GM19438 (cell line): ENCODE measurements at regions not wholly inside any gene's neighbourhood (a gene's known extent, or its start where the extent isn't known, plus 50 kb on each side); places are given as distances from the start of the nearest gene placed in this dataset.
"Not testable (repeated sequence)": the region's sequence is repeated elsewhere in the genome, so short reads cannot be mapped to it uniquely, and the experiment has no call there.

Experiments
- ATAC-seq: cut with Tn5 transposase; IDR thresholded peaks from one replicate; pipeline ENCODE4 v1.9.1; 2021; ENCODE audit warnings: low read depth; ENCODE audit not compliant: unreplicated experiment

GRCh38 chr5:75856056-75856455 is 138.8 kb upstream of the POC5 start:
- ATAC-seq: no peak

DNA sequence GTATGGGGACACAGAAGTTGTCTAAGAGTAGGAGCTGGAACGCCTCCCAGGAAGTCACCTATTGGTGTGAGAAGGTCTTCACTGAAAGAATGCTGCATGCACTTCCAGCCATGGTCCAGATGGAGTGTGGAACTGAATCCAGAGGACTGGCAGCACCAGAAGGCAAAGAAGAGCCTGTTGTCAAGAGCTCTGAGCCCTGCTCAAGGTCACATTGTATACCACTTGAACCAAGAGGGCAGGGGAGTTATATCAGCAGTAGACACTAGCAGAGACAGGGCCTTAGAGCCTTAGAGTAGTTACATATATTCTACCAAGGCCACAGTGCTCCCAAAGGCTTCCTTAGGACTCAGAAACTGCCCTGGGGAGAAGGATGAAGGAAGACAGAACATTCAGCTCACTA is 130.8 kb upstream of the POC5 start:
- ATAC-seq: no peak

DNA sequence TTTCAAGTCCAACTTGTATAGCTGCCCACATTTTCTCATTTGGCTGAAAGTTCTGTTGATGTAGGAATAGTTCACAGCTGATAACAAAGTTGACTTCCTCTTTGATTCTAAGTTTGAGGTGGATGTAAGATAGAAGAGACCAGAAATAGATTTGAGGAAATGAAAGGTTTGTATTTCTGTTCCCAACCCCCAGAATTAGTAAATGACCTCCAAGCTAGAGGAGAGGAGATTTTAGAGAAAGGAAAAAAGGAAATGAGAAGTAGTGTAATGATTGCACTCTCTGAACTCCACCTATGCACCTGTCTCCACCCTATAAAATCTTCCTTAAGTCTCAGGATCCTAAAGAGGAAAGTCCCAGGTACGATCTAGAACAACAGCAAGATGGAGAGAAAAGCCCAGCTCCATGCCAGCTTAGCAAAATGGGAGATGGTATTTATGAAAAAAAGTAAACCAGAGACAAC is 130.4 kb upstream of the POC5 start:
- ATAC-seq: peak; percentile 87

GRCh38 chr5:75844301-75844700 is 127.1 kb upstream of the POC5 start:
- ATAC-seq: no peak

GRCh38 chr5:75843319-75843718 is 126.1 kb upstream of the POC5 start:
- no peak for ATAC-seq

GRCh38 chr5:75839547-75839946 is 122.3 kb upstream of the POC5 start:
- ATAC-seq: no peak

GRCh38 chr5:75837258-75837841 is 120.1 kb upstream of the POC5 start:
- ATAC-seq: no peak

DNA sequence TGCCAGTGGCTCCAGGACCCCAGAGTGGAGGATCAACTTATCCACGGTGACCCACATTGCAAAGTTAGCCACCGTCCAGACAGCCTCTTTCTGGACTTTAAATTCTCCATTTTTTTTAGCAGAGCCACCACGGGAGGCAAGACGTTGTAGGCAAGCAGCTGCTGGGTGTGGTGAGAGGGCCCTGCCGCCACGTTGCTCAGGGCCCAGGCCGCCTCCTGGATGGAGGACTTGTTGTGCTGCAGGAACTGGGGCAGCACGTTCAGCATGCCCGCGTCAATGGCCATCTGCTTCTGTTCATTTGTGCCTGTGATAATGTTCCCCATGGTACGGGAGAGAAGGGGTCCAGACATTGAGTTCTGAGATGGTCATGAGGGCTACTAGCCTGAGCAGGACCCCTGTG is 114.3 kb upstream of the POC5 start:
- ATAC-seq: no peak

DNA sequence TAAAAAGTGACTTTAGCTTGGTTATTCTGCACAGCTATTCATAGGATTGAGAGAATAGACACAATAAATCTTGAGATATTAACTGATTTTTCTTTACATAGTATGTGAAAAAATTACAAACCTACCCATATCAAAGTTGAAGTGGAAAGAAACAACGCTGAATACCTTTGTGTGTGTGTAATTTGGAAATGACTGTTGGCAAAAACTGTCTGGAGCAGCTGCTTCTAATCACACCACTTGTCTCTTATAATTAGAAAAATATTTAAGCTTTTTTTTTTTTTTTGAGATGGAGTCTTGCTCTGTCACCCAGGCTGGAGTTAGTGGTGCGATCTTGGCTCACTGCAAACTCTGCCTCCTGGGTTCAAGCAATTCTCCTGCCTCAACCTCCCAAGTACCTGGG is 110.8 kb upstream of the POC5 start:
- no peak for ATAC-seq

DNA sequence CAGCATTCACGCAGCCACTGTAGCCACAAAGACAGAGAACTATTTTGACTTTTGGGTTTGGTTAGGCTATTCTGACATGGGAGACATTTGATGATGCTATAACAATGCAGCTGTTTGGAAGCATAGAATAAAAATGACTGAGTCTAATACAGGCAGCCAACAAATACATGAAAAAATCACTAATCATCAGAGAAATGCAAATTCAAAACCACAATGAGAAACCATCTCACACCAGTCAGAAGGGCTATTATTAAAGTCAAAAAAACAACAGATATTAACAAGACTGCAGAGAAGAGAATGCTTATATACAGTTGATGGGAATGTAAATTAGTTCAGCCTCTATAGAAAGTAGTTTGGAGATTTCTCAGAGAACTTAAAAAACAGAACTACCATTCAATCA is 107.1 kb upstream of the POC5 start:
- no peak for ATAC-seq

- no peak for ATAC-seq
Observed at GRCh38 chr5:75823811-75824210, 106.6 kb upstream of the POC5 start.

DNA sequence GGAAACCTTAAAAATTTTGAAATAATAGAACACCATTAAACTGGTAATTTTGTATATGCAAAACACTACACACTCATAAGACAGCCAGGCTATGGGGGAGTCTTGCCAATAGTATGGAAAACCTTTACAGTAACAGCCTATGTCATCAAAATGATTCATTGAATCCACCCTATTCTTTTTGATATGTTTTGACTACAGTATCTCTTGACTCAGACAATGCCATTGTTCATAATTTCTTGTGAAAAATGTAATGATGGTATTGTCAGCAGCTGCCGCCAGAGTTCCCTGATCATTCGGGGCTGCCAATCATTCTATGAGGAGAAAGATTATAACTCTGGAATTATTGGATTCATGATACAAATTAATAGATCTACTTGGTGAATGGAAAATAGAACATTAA is 101.4 kb upstream of the POC5 start:
- ATAC-seq: no peak

GRCh38 chr5:75799695-75800094 is 82.5 kb upstream of the POC5 start:
- not testable (repeated sequence) for ATAC-seq

GRCh38 chr5:75769338-75769737 is 52.1 kb upstream of the POC5 start:
- ATAC-seq: not testable (repeated sequence)
